A549 (cell line): ENCODE measurements at regions not wholly inside any gene's neighbourhood (a gene's known extent, or its start where the extent isn't known, plus 50 kb on each side); places are given as distances from the start of the nearest gene placed in this dataset.

Source experiments
- ATAC-seq, 2 experiments: fragments of 200-7000 bp in 1 of 2; fragments of >200 bp in 1 of 2; cut with Nextera tagmentation in 1 of 2; cut with Tn5 transposase in 1 of 2; 3 replicates each; pipeline versions ENCODE4 v1.8.0 to v1.9.1; 2018 to 2020; ENCODE audit warnings: mild to moderate bottlenecking in 1 of 2, moderate library complexity in 1 of 2
- CTCF ChIA-PET: fragments of 300-600 bp; sonication (Branson Sonifier 250); formaldehyde crosslinking; extraction: SDS; loops from one replicate; lab custom pipeline; 2021; ENCODE audit warnings: antibody characterized with exemption, inconsistent platforms; lab: Yijun Ruan, JAX
- POLR2A ChIA-PET: fragments of 350-600 bp; formaldehyde crosslinking; extraction: SDS; loops from one replicate; lab custom pipeline; 2021; ENCODE audit warnings: antibody characterized with exemption, inconsistent platforms; lab: Yijun Ruan, JAX
- DNase-seq, 2 experiments: peaks; one replicate each; pipeline versions ENCODE4 v3.0.0 to v3.0.0-alpha.2; 2011 to 2016; ENCODE audit warnings: low read depth in 1 of 2, low spot score in 1 of 2
- FAIRE-seq: peaks from 2 replicates; lab custom pipeline; 2011; peaks lifted over from hg19 to GRCh38; lab: Jason Lieb, UNC
- H3K27ac ChIP-seq, 2 experiments: fragments of >200 bp; sonication (Bioruptor Twin); formaldehyde crosslinking; 3 replicates each; pipeline ENCODE4 v1.5.1; 2016 to 2017
- H3K4me1 ChIP-seq: fragments of >200 bp; sonication (Bioruptor Twin); formaldehyde crosslinking; 3 replicates; pipeline ENCODE4 v1.6.1; 2016
- H3K4me2 ChIP-seq: fragments of >200 bp; sonication (Bioruptor Twin); formaldehyde crosslinking; 3 replicates; pipeline ENCODE4 v1.6.1; 2016
- H3K4me3 ChIP-seq: fragments of >200 bp; sonication (Bioruptor Twin); formaldehyde crosslinking; 3 replicates; pipeline ENCODE4 v1.5.1; 2016
- H3K9me3 ChIP-seq: fragments of >200 bp; sonication (Bioruptor Twin); formaldehyde crosslinking; 3 replicates; pipeline ENCODE4 v1.6.1; 2016
- CTCF ChIP-seq: fragments of >200 bp; sonication (Bioruptor Twin); formaldehyde crosslinking; IDR thresholded peaks from 3 replicates; pipeline ENCODE4 v1.5.1; 2016
- ESRRA ChIP-seq: fragments of 150-350 bp; IDR thresholded peaks from 2 replicates; pipeline ENCODE4 v1.6.1; 2014; ENCODE audit warnings: mild to moderate bottlenecking, low read length, borderline replicate concordance
- FOSL2 ChIP-seq, 2 experiments: fragments of 450-650 bp in 1 of 2; fragments of >200 bp in 1 of 2; sonication (Bioruptor Twin) in 1 of 2; formaldehyde crosslinking; IDR thresholded peaks; 2 replicates each; pipeline versions ENCODE4 v1.5.0 to v1.6.1; 2016 to 2020; ENCODE audit warnings: mild to moderate bottlenecking in 1 of 2, moderate library complexity in 1 of 2
- HDAC2 ChIP-seq: fragments of 200-600 bp; sonication (generic); IDR thresholded peaks from 2 replicates; pipeline ENCODE4 v1.6.1; 2016
- HMGXB4 ChIP-seq: fragments of 250-450 bp; sonication (Bioruptor Pico); IDR thresholded peaks from 2 replicates; pipeline ENCODE4 v1.5.0; 2021; ENCODE audit warnings: mild to moderate bottlenecking, moderate library complexity, borderline replicate concordance
- HOXA7 ChIP-seq: fragments of 250-450 bp; sonication (Bioruptor Pico); IDR thresholded peaks from 2 replicates; pipeline ENCODE4 v1.5.0; 2020; ENCODE audit warnings: mild to moderate bottlenecking, moderate library complexity
- HOXB13 ChIP-seq: fragments of 250-450 bp; sonication (Bioruptor Pico); IDR thresholded peaks from 2 replicates; pipeline ENCODE4 v1.5.0; 2020; ENCODE audit warnings: low read depth, mild to moderate bottlenecking, moderate library complexity
- HOXB5 ChIP-seq: fragments of 250-450 bp; sonication (Bioruptor Pico); IDR thresholded peaks from 2 replicates; pipeline ENCODE4 v1.5.0; 2020; ENCODE audit warnings: mild to moderate bottlenecking, moderate library complexity
- JUN ChIP-seq, 2 experiments: fragments of >200 bp; sonication (Bioruptor Twin); formaldehyde crosslinking; IDR thresholded peaks; 2 replicates in 1 of 2; 3 replicates in 1 of 2; pipeline ENCODE4 v1.6.1; 2016 to 2017
- KDM5A ChIP-seq: fragments of 200-600 bp; sonication (generic); IDR thresholded peaks from 2 replicates; pipeline ENCODE4 v1.6.1; 2016; ENCODE audit warnings: antibody characterized with exemption, mild to moderate bottlenecking
- MAFK ChIP-seq: fragments of 450-650 bp; IDR thresholded peaks from 2 replicates; pipeline ENCODE4 v1.6.1; 2014; ENCODE audit not compliant: partially characterized antibody
- PBX3 ChIP-seq: IDR thresholded peaks from 2 replicates; pipeline ENCODE4 v1.6.1; 2012
- PHF8 ChIP-seq: fragments of 200-600 bp; sonication (generic); IDR thresholded peaks from 2 replicates; pipeline ENCODE4 v1.6.1; 2016; ENCODE audit warnings: low read depth, mild to moderate bottlenecking, antibody characterized with exemption, moderate library complexity, borderline replicate concordance
- RARB ChIP-seq: fragments of 250-450 bp; sonication (Bioruptor Pico); IDR thresholded peaks from 2 replicates; pipeline ENCODE4 v1.8.0; 2021; ENCODE audit warnings: mild to moderate bottlenecking, moderate library complexity
- RCOR1 ChIP-seq: fragments of 150-350 bp; IDR thresholded peaks from 2 replicates; pipeline ENCODE4 v1.6.1; 2014; ENCODE audit warnings: antibody characterized with exemption, low read length, low read depth
- RFX5 ChIP-seq: fragments of 450-650 bp; IDR thresholded peaks from 2 replicates; pipeline ENCODE4 v1.7.1; 2014; ENCODE audit warnings: antibody characterized with exemption, mild to moderate bottlenecking, moderate library complexity
- SMC3 ChIP-seq: fragments of >200 bp; sonication (Bioruptor Twin); formaldehyde crosslinking; IDR thresholded peaks from 3 replicates; pipeline ENCODE4 v1.6.1; 2018; ENCODE audit warnings: inconsistent platforms
- TP53 ChIP-seq: fragments of 250-450 bp; sonication (Bioruptor Pico); IDR thresholded peaks from 2 replicates; pipeline ENCODE4 v1.5.0; 2021; ENCODE audit warnings: mild to moderate bottlenecking, moderate library complexity
- USF2 ChIP-seq: fragments of 450-650 bp; IDR thresholded peaks from 2 replicates; pipeline ENCODE4 v1.6.1; 2014; ENCODE audit warnings: antibody characterized with exemption
- ZFP36 ChIP-seq: fragments of 450-650 bp; IDR thresholded peaks from 2 replicates; pipeline ENCODE4 v1.6.1; 2014; ENCODE audit warnings: borderline replicate concordance; ENCODE audit not compliant: partially characterized antibody
- ZSCAN20 ChIP-seq: fragments of 250-450 bp; sonication (Bioruptor Pico); IDR thresholded peaks from 2 replicates; pipeline ENCODE4 v1.8.0; 2022; ENCODE audit warnings: mild to moderate bottlenecking, moderate library complexity
- WGBS: methylation state at CpG from one replicate; pipeline ENCODE4 v1.1.6; 2017; ENCODE audit errors: missing lambda C conversion rate; 5-methylcytosine and 5-hydroxymethylcytosine counted together

- WGBS = 48% methylated on average over 1 of the region's 1 CpG
- Histone ChIP-seq H3K4me1 (no peaks in the 10 kb centered on the region), H3K4me2 (no peak overlapping the region), H3K9me3 (no peaks in the 10 kb centered on the region), H3K4me3 (no peak overlapping the region), H3K27ac (no peak overlapping the region)
- POLR2A ChIA-PET = no interaction called here
- ATAC-seq = no peak
- no peak for DNase-seq
- no peak for TF ChIP-seq FOSL2 (IDR thresholded peaks at IDR 0.05)
- no peak for TF ChIP-seq FOSL2 (CRISPR knock-in tag; IDR thresholded peaks at IDR 0.05)
- TF ChIP-seq ZFP36 = no peak
- no peak for TF ChIP-seq CTCF
- no peak for TF ChIP-seq HDAC2
- TF ChIP-seq HOXB5 (CRISPR knock-in tag) = no peak
- TF ChIP-seq SMC3 = no peak
- no peak for TF ChIP-seq USF2
- no peak for TF ChIP-seq RFX5
- no peak for TF ChIP-seq HOXA7 (CRISPR knock-in tag)
- no peak for TF ChIP-seq KDM5A
- TF ChIP-seq, all 56 proteins: peak for 0
- no peak for FAIRE-seq
- CTCF ChIA-PET = no interaction called here
These were observed 292.6 kb downstream of the FSIP2 start for GRCh38 chr2:186031229-186031628.

GRCh38 chr2:186032102-186032738 lies 293.6 kb downstream of the FSIP2 start:
- POLR2A ChIA-PET = no interaction called here
- Histone ChIP-seq H3K27ac (no peak overlapping the region), H3K4me2 (no peak overlapping the region), H3K9me3 (no peaks in the 10 kb centered on the region), H3K4me1 (no peaks in the 10 kb centered on the region), H3K4me3 (no peak overlapping the region)
- no peak for FAIRE-seq
- ATAC-seq = no peak
- DNase-seq = no peak
- 52% methylated on average over 2 of the region's 2 CpGs for WGBS
- TF ChIP-seq KDM5A (no peak), CTCF (no peak), HMGXB4 (CRISPR knock-in tag) (no peak), HOXB13 (CRISPR knock-in tag) (no peak), RCOR1 (no peak), PHF8 (no peak), JUN (IDR thresholded peaks at IDR 0.05) (no peak), PBX3 (no peak), ZSCAN20 (CRISPR knock-in tag) (no peak), RARB (no peak), ESRRA (no peak), MAFK (no peak), TP53 (no peak)
- CTCF ChIA-PET = no interaction called here
